Loucy (cell line): ENCODE measurements at regions not wholly inside any gene's neighbourhood (a gene's known extent, or its start where the extent isn't known, plus 50 kb on each side); places are given as distances from the start of the nearest gene placed in this dataset.

ENCODE experiments used
- H2AFZ ChIP-seq: fragments of 200-600 bp; sonication (generic); 2 replicates; pipeline ENCODE4 v1.6.0; 2016; ENCODE audit warnings: antibody characterized with exemption, mild to moderate bottlenecking, low read length, moderate library complexity
- H3F3A ChIP-seq: fragments of 200-600 bp; 2 replicates; pipeline ENCODE4 v1.6.0; 2016; ENCODE audit warnings: antibody characterized with exemption, low read depth, mild to moderate bottlenecking
- H3K27me3 ChIP-seq: fragments of 200-600 bp; sonication (generic); 2 replicates; pipeline ENCODE4 v1.6.1; 2014; ENCODE audit warnings: low read length, mild to moderate bottlenecking; ENCODE audit not compliant: insufficient read depth, poor library complexity, severe bottlenecking
- H3K36me3 ChIP-seq: fragments of 200-600 bp; sonication (generic); 2 replicates; pipeline ENCODE4 v1.6.1; 2016; ENCODE audit warnings: low read length; ENCODE audit not compliant: insufficient read depth
- H3K4me1 ChIP-seq: fragments of 200-600 bp; sonication (generic); 2 replicates; pipeline ENCODE4 v1.5.1; 2014; ENCODE audit warnings: low read length, mild to moderate bottlenecking; ENCODE audit not compliant: insufficient read depth, poor library complexity, severe bottlenecking
- H3K4me2 ChIP-seq: fragments of 200-600 bp; sonication (generic); 2 replicates; pipeline ENCODE4 v1.6.0; 2014; ENCODE audit warnings: antibody characterized with exemption, low read length, low read depth, mild to moderate bottlenecking; ENCODE audit not compliant: poor library complexity, severe bottlenecking
- H3K4me3 ChIP-seq: fragments of 200-600 bp; sonication (generic); 2 replicates; pipeline ENCODE4 v1.5.1; 2014; ENCODE audit warnings: low read length, mild to moderate bottlenecking, mixed read lengths; ENCODE audit not compliant: poor library complexity, severe bottlenecking
- H3K79me2 ChIP-seq: fragments of 200-600 bp; sonication (generic); 2 replicates; pipeline ENCODE4 v1.6.1; 2014; ENCODE audit warnings: low read length; ENCODE audit not compliant: insufficient read depth
- H3K9ac ChIP-seq: fragments of 200-600 bp; sonication (generic); 2 replicates; pipeline ENCODE4 v1.6.0; 2014; ENCODE audit warnings: mild to moderate bottlenecking, low read depth, low read length, moderate library complexity; ENCODE audit not compliant: poor library complexity, severe bottlenecking
- H3K9me2 ChIP-seq: fragments of 200-600 bp; sonication (generic); replicated peaks from 2 replicates; pipeline ENCODE4 v1.6.1; 2016; ENCODE audit warnings: low read depth, low read length, mixed read lengths
- H3K9me3 ChIP-seq: fragments of 200-600 bp; sonication (generic); 2 replicates; pipeline ENCODE4 v1.6.1; 2014; ENCODE audit warnings: mild to moderate bottlenecking, antibody characterized with exemption, low read length, low read depth; ENCODE audit not compliant: insufficient read depth
- H4K20me1 ChIP-seq: fragments of 200-600 bp; sonication (generic); 2 replicates; pipeline ENCODE4 v1.6.0; 2014; ENCODE audit warnings: antibody characterized with exemption, low read length, mild to moderate bottlenecking; ENCODE audit not compliant: insufficient read depth, poor library complexity, severe bottlenecking
- EZH2phosphoT487 ChIP-seq: fragments of 200-600 bp; IDR thresholded peaks from 2 replicates; pipeline ENCODE4 v1.6.1; 2018; ENCODE audit warnings: antibody characterized with exemption, mild to moderate bottlenecking, moderate library complexity, borderline replicate concordance
- TF ChIP-seq, protein P1 (sequence below): fragments of 200-600 bp; sonication (generic); conservative IDR thresholded peaks from 2 replicates; pipeline ENCODE4 v1.5.1; 2014; ENCODE audit warnings: mild to moderate bottlenecking, antibody characterized with exemption, low read length

DNA sequence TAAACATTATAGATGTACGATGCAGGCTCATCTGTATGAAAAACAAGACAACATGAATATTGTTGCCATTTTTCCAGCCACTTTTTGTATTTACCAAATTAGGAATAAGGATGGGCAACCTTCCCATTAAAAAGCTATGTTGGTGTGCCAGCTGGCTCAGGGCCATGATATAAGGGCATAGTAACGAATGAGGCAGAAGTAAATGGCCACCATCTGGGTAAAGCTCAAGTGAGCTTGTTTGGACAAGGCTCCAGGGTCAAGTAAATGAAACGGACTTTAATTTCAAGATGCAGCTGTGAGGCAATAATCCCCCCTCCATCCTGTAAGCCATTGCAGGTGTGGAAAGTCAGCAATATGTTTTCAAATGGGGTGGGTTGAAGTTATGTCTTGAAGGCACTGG, 930.9 kb upstream of the CDH8 start:
- H3K4me3 ChIP-seq, result no peak overlapping the region
- no peaks in the 10 kb centered on the region; the same call in 1 of the 2 replicates for H3K9me3 ChIP-seq
- H3K36me3 ChIP-seq, result no peaks in the 10 kb centered on the region
- H3K79me2 ChIP-seq, result no peaks in the 10 kb centered on the region
- no peaks in the 10 kb centered on the region for H4K20me1 ChIP-seq
- no peak overlapping the region for H3K4me2 ChIP-seq
- no peak overlapping the region for H3K9ac ChIP-seq
- no peak overlapping the region for H2AFZ ChIP-seq
- H3K27me3 ChIP-seq, result no peaks in the 10 kb centered on the region
- H3F3A ChIP-seq, result no peaks in the 10 kb centered on the region
- no peaks in the 10 kb centered on the region for H3K9me2 ChIP-seq
- no peaks in the 10 kb centered on the region for H3K4me1 ChIP-seq
- no peak for TF ChIP-seq EZH2phosphoT487
- TF ChIP-seq, protein P1, sequence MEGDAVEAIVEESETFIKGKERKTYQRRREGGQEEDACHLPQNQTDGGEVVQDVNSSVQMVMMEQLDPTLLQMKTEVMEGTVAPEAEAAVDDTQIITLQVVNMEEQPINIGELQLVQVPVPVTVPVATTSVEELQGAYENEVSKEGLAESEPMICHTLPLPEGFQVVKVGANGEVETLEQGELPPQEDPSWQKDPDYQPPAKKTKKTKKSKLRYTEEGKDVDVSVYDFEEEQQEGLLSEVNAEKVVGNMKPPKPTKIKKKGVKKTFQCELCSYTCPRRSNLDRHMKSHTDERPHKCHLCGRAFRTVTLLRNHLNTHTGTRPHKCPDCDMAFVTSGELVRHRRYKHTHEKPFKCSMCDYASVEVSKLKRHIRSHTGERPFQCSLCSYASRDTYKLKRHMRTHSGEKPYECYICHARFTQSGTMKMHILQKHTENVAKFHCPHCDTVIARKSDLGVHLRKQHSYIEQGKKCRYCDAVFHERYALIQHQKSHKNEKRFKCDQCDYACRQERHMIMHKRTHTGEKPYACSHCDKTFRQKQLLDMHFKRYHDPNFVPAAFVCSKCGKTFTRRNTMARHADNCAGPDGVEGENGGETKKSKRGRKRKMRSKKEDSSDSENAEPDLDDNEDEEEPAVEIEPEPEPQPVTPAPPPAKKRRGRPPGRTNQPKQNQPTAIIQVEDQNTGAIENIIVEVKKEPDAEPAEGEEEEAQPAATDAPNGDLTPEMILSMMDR, result no peak

DNA sequence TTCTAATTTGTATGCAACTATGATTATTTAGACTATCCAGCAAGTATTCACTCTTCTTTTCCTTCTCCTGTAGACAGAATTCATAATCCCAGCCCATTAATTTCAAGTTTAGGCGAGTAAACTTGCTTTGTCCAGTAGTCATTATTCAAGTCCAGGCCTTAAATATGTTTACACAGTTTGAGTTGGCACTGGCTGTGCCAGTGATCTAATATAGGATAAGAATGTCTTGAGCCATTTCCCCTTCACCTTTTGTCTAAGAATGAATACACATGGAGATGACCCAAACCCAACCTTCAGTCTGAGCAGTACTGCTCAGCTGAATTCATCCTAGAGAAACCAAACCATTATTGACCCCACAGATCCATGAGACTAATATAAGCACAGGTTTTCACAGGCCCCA, 930.4 kb upstream of the CDH8 start:
- Histone ChIP-seq H3K36me3 (no peaks in the 10 kb centered on the region), H3K9me3 (no peaks in the 10 kb centered on the region; the same call in 1 of the 2 replicates), H3K27me3 (no peaks in the 10 kb centered on the region), H2AFZ (no peak overlapping the region), H3K9me2 (no peaks in the 10 kb centered on the region), H3F3A (no peaks in the 10 kb centered on the region), H4K20me1 (no peaks in the 10 kb centered on the region), H3K4me1 (no peaks in the 10 kb centered on the region), H3K4me2 (no peak overlapping the region), H3K79me2 (no peaks in the 10 kb centered on the region), H3K4me3 (no peak overlapping the region), H3K9ac (no peak overlapping the region)
- no peak for TF ChIP-seq EZH2phosphoT487
- TF ChIP-seq, protein P1, result no peak

DNA sequence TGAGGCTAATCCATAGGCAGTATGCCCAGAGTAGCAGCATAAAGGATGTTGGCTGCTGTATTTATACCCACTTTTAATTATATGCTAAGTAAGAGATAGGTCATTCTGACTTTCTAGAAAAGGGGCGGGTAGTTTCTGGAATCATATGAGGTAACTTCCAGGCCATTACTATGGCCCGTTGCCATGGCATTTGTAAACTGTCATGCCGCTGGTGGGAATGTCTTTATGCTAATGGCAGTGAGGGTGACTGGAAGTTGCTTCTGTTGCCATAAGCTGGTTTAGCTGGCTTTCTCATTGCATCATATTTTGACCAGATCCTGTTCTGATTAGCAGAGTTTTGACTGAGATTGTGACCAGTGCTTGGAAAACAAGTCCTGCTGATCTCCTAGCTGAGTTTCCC, 929.6 kb upstream of the CDH8 start:
- Histone ChIP-seq H3K9me2 (no peaks in the 10 kb centered on the region), H3K79me2 (no peaks in the 10 kb centered on the region), H3K27me3 (no peaks in the 10 kb centered on the region), H3K4me1 (no peaks in the 10 kb centered on the region), H3F3A (no peaks in the 10 kb centered on the region), H3K4me3 (no peak overlapping the region), H3K36me3 (no peaks in the 10 kb centered on the region), H4K20me1 (no peaks in the 10 kb centered on the region), H2AFZ (no peak overlapping the region), H3K4me2 (no peak overlapping the region), H3K9ac (no peak overlapping the region), H3K9me3 (no peaks in the 10 kb centered on the region; the same call in 1 of the 2 replicates)
- TF ChIP-seq, protein P1, result no peak
- TF ChIP-seq EZH2phosphoT487, result no peak
